HCT116 (cell line): ENCODE measurements at regions not wholly inside any gene's neighbourhood (a gene's known extent, or its start where the extent isn't known, plus 50 kb on each side); places are given as distances from the start of the nearest gene placed in this dataset.

ENCODE experiments used
- ATAC-seq: fragments of 200-7000 bp; cut with Tn5 transposase; 2 replicates; pipeline ENCODE4 v1.9.1; 2020; ENCODE audit warnings: mild to moderate bottlenecking, moderate library complexity
- BruUV-seq: library from RNA; stranded (reverse); fragments of 400-500 nt; replicated peaks from 2 replicates; lab custom pipeline; 2021; lab: Mats Ljungman, UMichigan
- CTCF ChIA-PET: fragments of 300-600 bp; sonication (Branson Sonifier 250); formaldehyde crosslinking; loops from one replicate; lab custom pipeline; 2021; ENCODE audit warnings: antibody characterized with exemption; lab: Charles Lee
- POLR2A ChIA-PET: fragments of 300-600, 350-600 bp; sonication (Branson Sonifier 250); formaldehyde crosslinking; loops from one replicate; lab custom pipeline; 2021; ENCODE audit warnings: antibody characterized with exemption; lab: Charles Lee
- RAD21 ChIA-PET, 2 experiments: fragments of 300-600 bp; sonication (Branson Sonifier 250); formaldehyde crosslinking; loops; one replicate each; lab custom pipeline; 2023; ENCODE audit warnings: low total read pairs in 2 of 2; ENCODE audit not compliant: uncharacterized antibody in 2 of 2, unreplicated experiment in 2 of 2, low non-redundant PET in 1 of 2; lab: Charles Lee
- DNase-seq: peaks from one replicate; pipeline ENCODE4 v3.0.0-alpha.2; 2010; ENCODE audit warnings: low read depth, low spot score
- H2AFZ ChIP-seq: fragments of 200-600 bp; shearing (Covaris generic), sonication (generic); 2 replicates; pipeline ENCODE4 v1.6.1; 2017; ENCODE audit warnings: low read depth, mixed run types, mixed read lengths, antibody characterized with exemption, low read length; ENCODE audit not compliant: poor library complexity, severe bottlenecking
- H3K27ac ChIP-seq: 2 replicates; pipeline ENCODE4 v1.5.1; 2012; ENCODE audit warnings: low read depth, low read length
- H3K27me3 ChIP-seq: fragments of 200-600 bp; sonication (generic); 2 replicates; pipeline ENCODE4 v1.6.1; 2016; ENCODE audit warnings: mixed run types, low read length, mixed read lengths; ENCODE audit not compliant: insufficient read depth
- H3K36me3 ChIP-seq, 2 experiments: fragments of 200-500 bp in 1 of 2; fragments of 200-600 bp in 1 of 2; sonication (Bioruptor generic) in 1 of 2; sonication (generic) in 1 of 2; 2 replicates each; pipeline versions ENCODE4 v1.5.1 to v1.6.1; 2014 to 2016; ENCODE audit warnings: low read length in 2 of 2, inconsistent platforms in 1 of 2, mixed read lengths in 1 of 2, mixed run types in 1 of 2; ENCODE audit not compliant: insufficient read depth in 2 of 2, control insufficient read depth in 1 of 2
- H3K4me1 ChIP-seq, 2 experiments: fragments of 200-600 bp in 1 of 2; sonication (generic) in 1 of 2; 2 replicates each; pipeline versions ENCODE4 v1.5.1 to v1.6.1; 2012 to 2017; ENCODE audit warnings: low read length in 2 of 2, inconsistent platforms in 1 of 2, mild to moderate bottlenecking in 1 of 2, mixed read lengths in 1 of 2, mixed run types in 1 of 2, moderate library complexity in 1 of 2; ENCODE audit not compliant: insufficient read depth in 2 of 2, control insufficient read depth in 1 of 2
- H3K4me2 ChIP-seq: fragments of 200-600 bp; sonication (generic); 2 replicates; pipeline ENCODE4 v1.6.1; 2017; ENCODE audit warnings: mixed run types, low read length, mixed read lengths
- H3K4me3 ChIP-seq, 2 experiments: fragments of 200-600 bp in 1 of 2; sonication (generic) in 1 of 2; replicated peaks in 1 of 2; 2 replicates each; pipeline ENCODE4 v1.5.1; 2011 to 2016; ENCODE audit warnings: low read length in 2 of 2, control low read depth in 1 of 2, low read depth in 1 of 2, mild to moderate bottlenecking in 1 of 2, mixed read lengths in 1 of 2, mixed run types in 1 of 2
- H3K79me2 ChIP-seq: fragments of 200-600 bp; sonication (generic); 2 replicates; pipeline ENCODE4 v1.6.1; 2017; ENCODE audit warnings: mild to moderate bottlenecking, mixed run types, low read length, moderate library complexity, mixed read lengths; ENCODE audit not compliant: insufficient read depth
- H3K9ac ChIP-seq: fragments of 200-600 bp; sonication (generic); 2 replicates; pipeline ENCODE4 v1.6.1; 2016; ENCODE audit warnings: low read length, mixed read lengths
- H3K9me2 ChIP-seq: fragments of 200-600 bp; sonication (generic), shearing (Covaris generic); 2 replicates; pipeline ENCODE4 v1.6.1; 2017; ENCODE audit warnings: mixed run types, mild to moderate bottlenecking, moderate library complexity; ENCODE audit not compliant: insufficient read depth
- H3K9me3 ChIP-seq, 2 experiments: fragments of 200-500 bp in 1 of 2; fragments of 200-600 bp in 1 of 2; sonication (Bioruptor generic) in 1 of 2; sonication (generic) in 1 of 2; 2 replicates each; pipeline ENCODE4 v1.6.1; 2014 to 2017; ENCODE audit warnings: low read length in 2 of 2, mixed read lengths in 2 of 2, inconsistent platforms in 1 of 2, low read depth in 1 of 2, mild to moderate bottlenecking in 1 of 2, mixed run types in 1 of 2, moderate library complexity in 1 of 2; ENCODE audit not compliant: control insufficient read depth in 1 of 2, insufficient read depth in 1 of 2
- H4K20me1 ChIP-seq: fragments of 200-600 bp; sonication (generic), shearing (Covaris generic); 2 replicates; pipeline ENCODE4 v1.6.1; 2017; ENCODE audit warnings: mixed run types, mild to moderate bottlenecking, moderate library complexity; ENCODE audit not compliant: insufficient read depth
- CTCF ChIP-seq, 3 experiments: fragments of 200-600 bp in 1 of 3; sonication (generic) in 1 of 3; IDR thresholded peaks in 2 of 3; conservative IDR thresholded peaks in 1 of 3; 2 replicates each; pipeline ENCODE4 v1.5.1; 2012 to 2017; ENCODE audit warnings: low read depth in 2 of 3, low read length in 2 of 3, antibody characterized with exemption in 1 of 3, borderline replicate concordance in 1 of 3, control low read depth in 1 of 3, mild to moderate bottlenecking in 1 of 3, mixed read lengths in 1 of 3, mixed run types in 1 of 3, moderate library complexity in 1 of 3; ENCODE audit not compliant: insufficient read depth in 1 of 3
- EGR1 ChIP-seq: IDR thresholded peaks from 2 replicates; pipeline ENCODE4 v1.6.1; 2012; ENCODE audit warnings: low read depth
- ELF1 ChIP-seq: IDR thresholded peaks from 2 replicates; pipeline ENCODE4 v1.6.1; 2012; ENCODE audit warnings: low read depth, borderline replicate concordance
- JUND ChIP-seq: IDR thresholded peaks from 2 replicates; pipeline ENCODE4 v1.6.1; 2012
- POLR2AphosphoS5 ChIP-seq: IDR thresholded peaks from 2 replicates; pipeline ENCODE4 v1.6.1; 2011; ENCODE audit warnings: mild to moderate bottlenecking, low read depth, low read length, moderate library complexity
- RAD21 ChIP-seq: IDR thresholded peaks from 2 replicates; pipeline ENCODE4 v1.6.1; 2012; ENCODE audit warnings: low read depth, mild to moderate bottlenecking
- SIN3A ChIP-seq: IDR thresholded peaks from 2 replicates; pipeline ENCODE4 v1.6.1; 2012; ENCODE audit warnings: low read depth
- SP1 ChIP-seq: IDR thresholded peaks from 2 replicates; pipeline ENCODE4 v1.6.1; 2012; ENCODE audit warnings: low read depth
- SRF ChIP-seq: IDR thresholded peaks from 2 replicates; pipeline ENCODE4 v1.6.1; 2012; ENCODE audit warnings: low read depth
- ZNF274 ChIP-seq: fragments of 200-500 bp; sonication (Bioruptor generic); IDR thresholded peaks from 2 replicates; pipeline ENCODE4 v1.6.1; 2014; ENCODE audit warnings: mild to moderate bottlenecking, low read depth, low read length, inconsistent platforms
- intact Hi-C: fragments of 100-400 bp; cut with micrococcal nuclease; formaldehyde crosslinking; loops from 2 replicates; pipeline ENCODE4 v1.10.0; 2022
- TF ChIP-seq, protein P1 (sequence below): IDR thresholded peaks from 2 replicates; pipeline ENCODE4 v1.6.1; 2011; ENCODE audit warnings: mild to moderate bottlenecking, low read length, moderate library complexity; ENCODE audit not compliant: insufficient replicate concordance; ENCODE audit errors: extremely low read depth
- TF ChIP-seq, protein P2 (sequence below): IDR thresholded peaks from 2 replicates; pipeline ENCODE4 v1.6.1; 2012
- TF ChIP-seq, protein P3 (sequence below): IDR thresholded peaks from 2 replicates; pipeline ENCODE4 v1.6.1; 2012

GRCh38 chr17:45686250-45686649 is 97.9 kb upstream of the CRHR1 start:
- RAD21 ChIA-PET, result no interaction called here
- Histone ChIP-seq H3K79me2 (no peaks in the 10 kb centered on the region), H3K9me2 (no peaks in the 10 kb centered on the region), H3K4me2 (no peak overlapping the region), H3K4me1 (no peaks in the 10 kb centered on the region), H3K9ac (no peak overlapping the region), H3K36me3 (no peaks in the 10 kb centered on the region), H2AFZ (no peak overlapping the region), H3K4me3 (no peak overlapping the region), H3K27me3 (peaks cover 25% of the 10 kb centered on the region), H3K27ac (no peak overlapping the region), H4K20me1 (no peaks in the 10 kb centered on the region), H3K9me3 (no peaks in the 10 kb centered on the region)
- CTCF ChIA-PET, result no interaction called here
- POLR2A ChIA-PET, result no interaction called here
- BruUV-seq, result no TSS peak
- no peak for TF ChIP-seq JUND
- no peak for TF ChIP-seq CTCF (IDR thresholded peaks at IDR 0.05 in 2 of 3, conservative IDR thresholded peaks at IDR 0.05 in 1 of 3; ENCODE audit: borderline replicate concordance in 1 of 3, insufficient read depth in 1 of 3, low read depth in 2 of 3, low read length in 2 of 3)
- TF ChIP-seq, protein P1, sequence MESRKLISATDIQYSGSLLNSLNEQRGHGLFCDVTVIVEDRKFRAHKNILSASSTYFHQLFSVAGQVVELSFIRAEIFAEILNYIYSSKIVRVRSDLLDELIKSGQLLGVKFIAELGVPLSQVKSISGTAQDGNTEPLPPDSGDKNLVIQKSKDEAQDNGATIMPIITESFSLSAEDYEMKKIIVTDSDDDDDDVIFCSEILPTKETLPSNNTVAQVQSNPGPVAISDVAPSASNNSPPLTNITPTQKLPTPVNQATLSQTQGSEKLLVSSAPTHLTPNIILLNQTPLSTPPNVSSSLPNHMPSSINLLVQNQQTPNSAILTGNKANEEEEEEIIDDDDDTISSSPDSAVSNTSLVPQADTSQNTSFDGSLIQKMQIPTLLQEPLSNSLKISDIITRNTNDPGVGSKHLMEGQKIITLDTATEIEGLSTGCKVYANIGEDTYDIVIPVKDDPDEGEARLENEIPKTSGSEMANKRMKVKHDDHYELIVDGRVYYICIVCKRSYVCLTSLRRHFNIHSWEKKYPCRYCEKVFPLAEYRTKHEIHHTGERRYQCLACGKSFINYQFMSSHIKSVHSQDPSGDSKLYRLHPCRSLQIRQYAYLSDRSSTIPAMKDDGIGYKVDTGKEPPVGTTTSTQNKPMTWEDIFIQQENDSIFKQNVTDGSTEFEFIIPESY, result no peak
- TF ChIP-seq SP1, result no peak
- TF ChIP-seq POLR2AphosphoS5, result no peak
- no peak for TF ChIP-seq RAD21
- no peak for TF ChIP-seq EGR1
- no peak for TF ChIP-seq SRF
- no peak for TF ChIP-seq ELF1
- no peak for TF ChIP-seq ZNF274
- no peak for TF ChIP-seq SIN3A
- TF ChIP-seq, protein P2, sequence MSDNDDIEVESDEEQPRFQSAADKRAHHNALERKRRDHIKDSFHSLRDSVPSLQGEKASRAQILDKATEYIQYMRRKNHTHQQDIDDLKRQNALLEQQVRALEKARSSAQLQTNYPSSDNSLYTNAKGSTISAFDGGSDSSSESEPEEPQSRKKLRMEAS, result no peak
- TF ChIP-seq, protein P3, sequence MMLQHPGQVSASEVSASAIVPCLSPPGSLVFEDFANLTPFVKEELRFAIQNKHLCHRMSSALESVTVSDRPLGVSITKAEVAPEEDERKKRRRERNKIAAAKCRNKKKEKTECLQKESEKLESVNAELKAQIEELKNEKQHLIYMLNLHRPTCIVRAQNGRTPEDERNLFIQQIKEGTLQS, result no peak
- DNase-seq, result no peak
- ATAC-seq, result no peak
- intact Hi-C loops, result no loop called here
